PC-3 (cell line): ENCODE measurements at regions not wholly inside any gene's neighbourhood (a gene's known extent, or its start where the extent isn't known, plus 50 kb on each side); places are given as distances from the start of the nearest gene placed in this dataset.
A peak's percentile ranks its signal among the peaks of the same experiment; 100 is the strongest.

Experiments used
- ATAC-seq: fragments of 200-7000 bp; cut with Tn5 transposase; 2 replicates; pipeline ENCODE4 v1.9.1; 2020; ENCODE audit warnings: mild to moderate bottlenecking, moderate library complexity
- BruUV-seq: library from RNA; stranded (reverse); fragments of 400-500 nt; replicated peaks from 2 replicates; lab custom pipeline; 2021; lab: Mats Ljungman, UMichigan
- CTCF ChIA-PET: fragments of 300-600 bp; sonication (Branson Sonifier 250); formaldehyde crosslinking; loops from one replicate; lab custom pipeline; 2022; ENCODE audit warnings: antibody characterized with exemption; lab: Charles Lee
- POLR2A ChIA-PET: fragments of 300-600 bp; sonication (Branson Sonifier 250); formaldehyde crosslinking; loops from one replicate; lab custom pipeline; 2022; ENCODE audit warnings: antibody characterized with exemption; ENCODE audit not compliant: unreplicated experiment; lab: Charles Lee
- DNase-seq: peaks from one replicate; pipeline ENCODE4 v3.0.0-alpha.2; 2015
- H2AFZ ChIP-seq: fragments of 300-600 bp; sonication (generic); 2 replicates; pipeline ENCODE4 v1.6.0; 2016; ENCODE audit warnings: antibody characterized with exemption, low read length
- H3F3A ChIP-seq: fragments of 300-600 bp; sonication (generic); one replicate; pipeline ENCODE4 v1.6.0; 2017; ENCODE audit warnings: antibody characterized with exemption, low read length, control low read depth, mild to moderate bottlenecking; ENCODE audit not compliant: unreplicated experiment
- H3K27ac ChIP-seq: fragments of 300-600 bp; sonication (generic); 2 replicates; pipeline ENCODE4 v1.5.1; 2016; ENCODE audit warnings: mild to moderate bottlenecking, low read length
- H3K27me3 ChIP-seq: fragments of 300-600 bp; sonication (generic); 2 replicates; pipeline ENCODE4 v1.6.1; 2016; ENCODE audit warnings: low read length, mixed read lengths
- H3K36me3 ChIP-seq: fragments of 300-600 bp; sonication (generic); 2 replicates; pipeline ENCODE4 v1.6.1; 2016; ENCODE audit warnings: low read depth, mixed run types, low read length, mixed read lengths
- H3K4me1 ChIP-seq: fragments of 300-600 bp; sonication (generic); 2 replicates; pipeline ENCODE4 v1.5.1; 2016; ENCODE audit warnings: low read length; ENCODE audit not compliant: insufficient read depth
- H3K4me2 ChIP-seq: fragments of 300-600 bp; sonication (generic); 2 replicates; pipeline ENCODE4 v1.6.0; 2016; ENCODE audit warnings: low read length
- H3K4me3 ChIP-seq: fragments of 300-600 bp; sonication (generic); 2 replicates; pipeline ENCODE4 v1.5.1; 2016; ENCODE audit warnings: mild to moderate bottlenecking, low read length, mixed read lengths
- H3K79me2 ChIP-seq: fragments of 300-600 bp; sonication (generic); 2 replicates; pipeline ENCODE4 v1.6.1; 2017; ENCODE audit warnings: low read length, mixed read lengths
- H3K9ac ChIP-seq: fragments of 300-600 bp; sonication (generic); 2 replicates; pipeline ENCODE4 v1.6.0; 2016; ENCODE audit warnings: mild to moderate bottlenecking, low read length
- H3K9me2 ChIP-seq: fragments of 300-600 bp; sonication (generic); replicated peaks from 2 replicates; pipeline ENCODE4 v1.6.1; 2016; ENCODE audit warnings: mixed run types, low read length, mixed read lengths
- H3K9me3 ChIP-seq: fragments of 300-600 bp; sonication (generic); 2 replicates; pipeline ENCODE4 v1.6.1; 2016; ENCODE audit warnings: low read length, mixed read lengths
- H4K20me1 ChIP-seq: fragments of 300-600 bp; sonication (generic); 2 replicates; pipeline ENCODE4 v1.6.1; 2016; ENCODE audit warnings: low read length, mixed read lengths
- EZH2 ChIP-seq: fragments of 300-600 bp; sonication (generic); IDR thresholded peaks from one replicate; pipeline ENCODE4 v1.6.1; 2017; ENCODE audit warnings: antibody characterized with exemption, mild to moderate bottlenecking, low read length; ENCODE audit not compliant: unreplicated experiment
- EZH2phosphoT487 ChIP-seq: fragments of 300-600 bp; sonication (generic); IDR thresholded peaks from 2 replicates; pipeline ENCODE4 v1.6.1; 2018; ENCODE audit warnings: mild to moderate bottlenecking, antibody characterized with exemption, low read length, borderline replicate concordance
- intact Hi-C: fragments of 100-400 bp; cut with micrococcal nuclease; formaldehyde crosslinking; loops from 2 replicates; pipeline ENCODE4 v1.9.0; 2023
- TF ChIP-seq, protein P1 (sequence below): fragments of 300-600 bp; sonication (generic); conservative IDR thresholded peaks from 2 replicates; pipeline ENCODE4 v1.5.1; 2017; ENCODE audit warnings: antibody characterized with exemption, low read depth, mild to moderate bottlenecking, low read length

GRCh38 chr3:43869491-43869890 lies 178.8 kb downstream of the ABHD5 start:
- H3K4me2 ChIP-seq: peak overlapping the region; percentile 51
- no peaks in the 10 kb centered on the region for H3K79me2 ChIP-seq
- intact Hi-C loops: no loop called here
- H3K4me1 ChIP-seq: peaks cover 91% of the 10 kb centered on the region
- TSS peak; percentile 36 for BruUV-seq
- H3K27me3 ChIP-seq: no peaks in the 10 kb centered on the region
- H3K4me3 ChIP-seq: no peak overlapping the region
- H3K9me3 ChIP-seq: no peaks in the 10 kb centered on the region
- no peaks in the 10 kb centered on the region for H4K20me1 ChIP-seq
- CTCF ChIA-PET: no interaction called here
- no peaks in the 10 kb centered on the region for H3K36me3 ChIP-seq
- TF ChIP-seq EZH2 (no peak), EZH2phosphoT487 (no peak)
- TF ChIP-seq, protein P1, sequence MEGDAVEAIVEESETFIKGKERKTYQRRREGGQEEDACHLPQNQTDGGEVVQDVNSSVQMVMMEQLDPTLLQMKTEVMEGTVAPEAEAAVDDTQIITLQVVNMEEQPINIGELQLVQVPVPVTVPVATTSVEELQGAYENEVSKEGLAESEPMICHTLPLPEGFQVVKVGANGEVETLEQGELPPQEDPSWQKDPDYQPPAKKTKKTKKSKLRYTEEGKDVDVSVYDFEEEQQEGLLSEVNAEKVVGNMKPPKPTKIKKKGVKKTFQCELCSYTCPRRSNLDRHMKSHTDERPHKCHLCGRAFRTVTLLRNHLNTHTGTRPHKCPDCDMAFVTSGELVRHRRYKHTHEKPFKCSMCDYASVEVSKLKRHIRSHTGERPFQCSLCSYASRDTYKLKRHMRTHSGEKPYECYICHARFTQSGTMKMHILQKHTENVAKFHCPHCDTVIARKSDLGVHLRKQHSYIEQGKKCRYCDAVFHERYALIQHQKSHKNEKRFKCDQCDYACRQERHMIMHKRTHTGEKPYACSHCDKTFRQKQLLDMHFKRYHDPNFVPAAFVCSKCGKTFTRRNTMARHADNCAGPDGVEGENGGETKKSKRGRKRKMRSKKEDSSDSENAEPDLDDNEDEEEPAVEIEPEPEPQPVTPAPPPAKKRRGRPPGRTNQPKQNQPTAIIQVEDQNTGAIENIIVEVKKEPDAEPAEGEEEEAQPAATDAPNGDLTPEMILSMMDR: no peak
- H3K9me2 ChIP-seq: no peaks in the 10 kb centered on the region
- peak overlapping the region; percentile 97 for H3K27ac ChIP-seq
- POLR2A ChIA-PET: interaction anchor here (0.7 to 0.9 kb wide), 2 partner anchors 17 to 102 kb away, joined by 4 to 6 read pairs; no protein-coding TSS in a partner anchor
- no peak overlapping the region for H2AFZ ChIP-seq
- DNase-seq: peak; percentile 34
- peaks cover 11% of the 10 kb centered on the region for H3F3A ChIP-seq
- no peak for ATAC-seq
- peak overlapping the region; percentile 73 for H3K9ac ChIP-seq

DNA sequence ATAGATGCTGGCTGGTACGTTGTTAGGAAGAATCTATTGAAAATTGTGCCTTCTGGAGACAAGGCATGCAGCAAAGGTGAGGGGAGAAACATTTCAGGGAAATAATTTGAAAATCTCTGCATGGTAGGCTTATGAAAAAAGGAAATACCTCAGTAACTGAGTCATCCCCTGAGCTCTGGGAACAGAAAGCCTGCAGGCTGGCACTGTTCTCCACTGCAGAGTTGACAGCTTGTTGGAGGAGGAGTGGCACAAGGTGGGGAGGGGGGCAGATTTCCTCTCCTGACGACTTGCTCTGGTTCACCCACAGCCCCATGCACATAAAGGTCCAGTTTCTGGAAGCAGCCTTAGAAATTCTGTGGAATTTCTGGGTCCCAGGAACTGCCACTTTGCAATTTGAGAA lies 179.4 kb downstream of the ABHD5 start:
- H3K36me3 ChIP-seq: no peaks in the 10 kb centered on the region
- intact Hi-C loops: loop anchor here (2.0 to 10.0 kb wide), 3 partner anchors 85 to 237 kb away; no protein-coding TSS in a partner anchor

More for the DNA sequence above, 179.4 kb downstream of the ABHD5 start:
- H3K4me2 ChIP-seq: peak overlapping the region; percentile 51
- H3K27ac ChIP-seq: peak overlapping the region; percentile 97
- peak; percentile 93 for DNase-seq
- ChIA-PET POLR2A (interaction anchor here (0.7 to 0.9 kb wide), 2 partner anchors 18 to 102 kb away, joined by 4 to 6 read pairs; no protein-coding TSS in a partner anchor), CTCF (interaction anchor here (1.1 kb wide), 1 partner anchor 14 kb away, joined by 3 read pairs; no protein-coding TSS in a partner anchor)
- H3F3A ChIP-seq: peaks cover 11% of the 10 kb centered on the region
- H3K4me3 ChIP-seq: no peak overlapping the region
- H3K9me3 ChIP-seq: no peaks in the 10 kb centered on the region
- no peaks in the 10 kb centered on the region for H4K20me1 ChIP-seq
- TF ChIP-seq EZH2: no peak
- no peak for TF ChIP-seq EZH2phosphoT487
- TF ChIP-seq, protein P1: no peak
- H3K9me2 ChIP-seq: no peaks in the 10 kb centered on the region
- peak overlapping the region; percentile 73 for H3K9ac ChIP-seq
- peaks cover 95% of the 10 kb centered on the region for H3K4me1 ChIP-seq
- H3K79me2 ChIP-seq: no peaks in the 10 kb centered on the region
- H3K27me3 ChIP-seq: no peaks in the 10 kb centered on the region
- 0 out of 2 replicates have a peak overlapping the region, but pooled peaks have one; percentile 14 for H2AFZ ChIP-seq
- no TSS peak for BruUV-seq
- ATAC-seq: peak; percentile 52
